NCI-H345 treated with DMSO at 0.1 percent for 48 hours (cell line): ENCODE measurements at regions not wholly inside any gene's neighbourhood (a gene's known extent, or its start where the extent isn't known, plus 50 kb on each side); places are given as distances from the start of the nearest gene placed in this dataset.

Experiments used
- DNase-seq: peaks from one replicate; lab custom pipeline; 2025; ENCODE audit not compliant: unreplicated experiment; lab: John Stamatoyannopoulos, UW

DNA sequence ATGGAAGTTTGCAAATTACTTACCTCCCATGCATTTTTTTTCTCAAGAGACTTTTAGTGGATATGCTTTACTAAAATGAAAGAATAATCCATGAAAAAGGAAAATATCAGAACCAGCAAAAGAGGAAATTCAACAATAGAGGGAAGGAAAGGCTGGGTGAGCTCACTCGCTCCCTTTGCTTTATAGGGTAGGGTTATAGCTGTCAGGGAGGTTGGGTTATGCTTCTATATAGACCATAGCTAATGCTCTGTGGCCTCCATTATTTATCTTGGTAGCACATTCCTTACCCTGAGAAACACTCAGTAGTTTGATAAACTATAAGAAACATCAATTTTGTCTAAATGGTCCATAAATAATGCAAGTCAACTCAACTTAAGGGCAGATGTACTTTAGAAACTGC lies 215.9 kb upstream of the FAR2 start:
- no peak for DNase-seq

DNA sequence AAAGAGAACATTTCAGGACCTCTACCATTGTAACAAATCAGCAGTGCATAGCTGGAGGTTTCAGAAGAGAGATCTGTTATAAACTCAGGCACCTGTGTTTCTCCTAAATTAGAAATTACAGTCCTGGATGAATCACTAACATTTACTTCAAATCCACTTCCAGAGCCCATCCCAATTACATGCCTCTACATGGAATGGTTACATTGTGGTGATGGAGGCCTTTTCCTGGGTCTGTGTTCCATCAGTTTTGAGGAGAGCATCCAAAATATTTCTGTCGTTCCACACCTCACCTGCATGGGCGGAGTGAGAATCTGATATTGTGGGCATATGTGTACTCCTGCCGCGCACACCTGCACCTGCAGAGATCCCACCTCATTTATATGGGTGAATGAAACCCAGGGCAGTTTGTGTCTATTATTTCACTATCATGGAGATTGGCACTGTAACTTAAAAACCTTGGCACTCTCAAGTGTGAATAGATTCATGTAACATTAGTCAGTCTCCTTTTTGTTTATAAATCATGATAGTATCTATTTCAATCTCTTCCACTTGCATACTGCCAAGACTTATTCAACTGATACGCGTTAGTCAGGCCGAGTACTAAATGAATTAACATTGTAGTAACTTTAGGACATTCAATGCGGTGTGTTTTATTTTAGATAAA lies 215.1 kb upstream of the FAR2 start:
- DNase-seq: no peak

DNA sequence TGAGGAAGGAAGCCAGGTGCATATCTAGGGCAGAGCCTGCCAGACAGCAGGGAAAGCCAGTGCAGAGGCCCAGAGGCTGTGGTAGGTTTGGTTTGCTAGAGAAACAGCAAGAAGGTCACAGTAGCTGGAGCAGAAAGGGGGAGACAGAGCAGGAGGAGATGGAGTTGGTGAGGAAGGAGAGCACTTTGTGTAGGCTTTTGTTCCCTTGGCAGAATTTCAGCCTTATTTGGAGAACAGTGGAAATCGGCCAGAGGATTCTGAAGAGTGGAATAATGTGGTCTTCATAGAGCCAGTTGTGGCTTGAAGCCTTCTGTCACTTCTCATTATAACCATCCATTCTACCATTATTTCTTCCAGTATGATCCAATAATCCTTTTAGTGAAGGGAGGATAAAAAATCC lies 212.9 kb upstream of the FAR2 start:
- no peak for DNase-seq

DNA sequence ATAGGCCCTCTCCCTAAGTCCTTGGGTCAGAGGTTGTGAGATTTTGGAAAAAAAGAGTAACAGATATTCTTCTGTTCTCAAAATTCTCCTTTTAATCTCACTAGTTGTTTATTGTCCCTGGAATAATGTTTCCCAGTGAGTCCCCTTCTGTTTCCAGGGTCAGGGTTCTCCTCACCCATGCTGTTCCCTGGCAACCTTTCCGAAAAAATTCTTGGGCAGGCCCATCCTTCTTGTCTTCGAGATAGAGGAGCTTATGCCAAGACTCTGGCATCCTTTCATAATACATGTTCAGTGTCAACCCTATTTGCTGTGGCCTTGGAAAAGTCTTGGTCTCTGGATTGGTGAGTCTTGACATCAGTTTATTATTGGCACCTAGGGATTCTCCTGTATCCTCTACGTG lies 212.4 kb upstream of the FAR2 start:
- DNase-seq: no peak

DNA sequence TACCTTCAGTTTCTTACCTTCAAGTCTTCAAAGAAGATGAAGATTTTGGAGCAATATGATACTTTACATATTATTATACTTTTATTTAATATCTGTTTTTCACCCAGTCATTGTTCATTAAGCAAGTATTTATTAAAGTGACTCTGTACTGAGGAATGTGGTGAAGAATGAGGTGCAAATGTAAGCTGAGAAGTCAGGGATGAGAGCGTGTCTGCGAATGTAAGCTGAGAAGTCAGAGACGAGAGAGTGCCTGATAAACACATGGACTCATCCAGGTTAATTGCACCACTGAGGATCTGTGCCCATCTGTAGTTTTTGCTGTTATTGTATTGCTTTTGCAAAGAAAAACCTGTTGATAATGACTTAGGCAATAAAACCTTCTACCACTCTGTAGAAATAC lies 211.9 kb upstream of the FAR2 start:
- no peak for DNase-seq

DNA sequence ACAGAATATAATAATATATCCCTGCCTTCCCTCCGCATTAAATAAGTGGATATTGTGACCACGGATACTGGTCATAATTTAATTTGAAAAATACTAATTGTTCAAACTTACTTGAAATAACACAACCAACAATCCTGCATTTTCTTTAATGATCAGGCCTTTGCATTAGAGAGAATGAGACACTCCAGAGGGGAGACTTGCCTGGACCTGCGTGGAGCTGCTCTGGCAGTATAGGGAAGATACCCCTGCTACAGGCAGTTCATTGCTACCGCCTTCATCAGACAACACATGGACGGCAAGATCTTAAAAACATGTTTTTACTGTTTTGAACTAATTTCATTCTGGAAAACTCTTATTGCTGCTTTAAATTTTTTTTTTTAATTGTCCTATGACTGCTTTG lies 211.0 kb upstream of the FAR2 start:
- DNase-seq: no peak

DNA sequence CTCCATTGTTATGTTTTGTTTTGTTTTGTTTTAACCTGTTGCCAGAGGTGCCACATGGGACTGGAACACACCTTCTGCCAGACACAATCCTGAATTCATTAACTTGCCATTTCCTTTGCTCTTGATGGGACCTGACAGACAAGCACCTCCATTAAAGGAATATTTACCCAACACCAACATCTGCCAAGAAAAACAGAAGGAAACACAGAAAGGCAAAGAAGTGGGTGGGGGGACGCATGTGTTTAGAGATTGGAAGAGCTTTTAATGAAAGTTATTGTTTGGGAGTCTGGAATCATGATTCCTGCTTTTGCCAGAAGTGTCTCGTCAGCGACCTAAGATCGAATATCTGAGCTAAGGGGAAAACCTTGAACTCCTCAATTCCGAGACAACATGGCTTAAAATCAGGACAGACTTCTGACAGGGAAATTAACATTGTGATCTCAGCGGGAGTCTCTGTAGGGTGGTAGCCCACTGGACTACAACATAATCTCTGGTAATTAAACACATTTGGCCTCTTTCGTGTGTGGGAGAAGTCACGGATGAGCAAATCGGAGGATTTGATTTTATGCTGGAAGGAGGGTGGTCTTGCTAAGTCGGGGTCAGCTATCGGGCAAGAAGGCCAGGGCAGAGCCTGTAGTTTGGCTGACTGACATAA lies 210.4 kb upstream of the FAR2 start:
- DNase-seq: no peak

DNA sequence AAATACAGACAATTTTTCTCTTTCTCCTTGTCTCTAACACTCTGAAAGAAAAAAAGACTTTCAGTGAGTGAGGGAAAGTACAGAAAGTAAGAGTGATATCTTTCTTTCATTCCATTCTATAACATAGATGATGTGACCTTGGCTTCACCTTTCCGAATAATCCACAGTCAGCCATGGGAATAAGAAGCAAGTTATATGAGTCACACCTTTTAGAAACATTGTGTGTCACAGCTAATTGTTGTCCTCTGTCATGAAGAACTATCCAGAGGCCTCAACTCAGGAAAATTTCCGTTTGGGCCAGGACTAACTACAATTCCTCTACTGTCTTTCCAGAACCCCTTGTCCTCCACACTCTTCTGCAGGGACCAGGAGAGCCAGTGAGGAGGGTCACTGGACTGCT lies 209.7 kb upstream of the FAR2 start:
- no peak for DNase-seq

DNA sequence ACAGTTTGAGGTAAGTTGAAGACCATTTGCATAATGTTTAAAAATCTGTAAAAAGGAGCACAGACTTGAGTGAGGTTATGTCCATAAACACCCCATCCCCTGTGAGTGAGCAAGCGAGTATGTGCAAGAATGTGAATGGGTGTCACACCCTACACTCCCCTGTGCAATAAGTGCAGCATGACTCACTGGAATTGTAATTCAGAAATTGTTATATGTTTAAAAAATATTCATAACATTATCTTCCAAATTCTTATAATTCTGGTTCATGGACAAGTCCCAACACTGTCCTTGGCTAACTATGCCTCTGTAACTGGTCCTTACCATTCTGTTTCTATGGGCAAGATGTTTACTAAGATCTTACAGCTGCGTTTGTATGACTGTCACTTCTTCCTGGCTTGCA lies 207.8 kb upstream of the FAR2 start:
- DNase-seq: no peak

DNA sequence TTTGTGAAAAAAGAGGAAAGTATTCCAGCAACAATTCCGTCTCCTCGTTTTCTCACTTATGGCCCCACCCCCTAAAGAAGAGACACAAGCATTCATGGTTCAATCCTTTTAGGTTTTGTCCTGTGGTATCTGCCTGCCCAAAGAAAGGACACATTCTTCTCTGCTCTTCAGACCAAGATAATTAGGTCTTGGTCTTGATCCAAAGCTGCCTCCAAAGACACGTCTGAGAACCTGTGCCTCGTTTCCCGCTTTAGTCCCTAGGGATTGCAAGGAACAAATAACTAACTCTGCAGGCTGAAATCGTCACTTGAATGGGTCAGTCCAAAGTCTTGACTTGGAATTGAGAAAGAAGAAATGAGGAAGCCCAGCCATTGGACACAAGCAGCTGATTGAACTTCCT lies 202.7 kb upstream of the FAR2 start:
- no peak for DNase-seq

DNA sequence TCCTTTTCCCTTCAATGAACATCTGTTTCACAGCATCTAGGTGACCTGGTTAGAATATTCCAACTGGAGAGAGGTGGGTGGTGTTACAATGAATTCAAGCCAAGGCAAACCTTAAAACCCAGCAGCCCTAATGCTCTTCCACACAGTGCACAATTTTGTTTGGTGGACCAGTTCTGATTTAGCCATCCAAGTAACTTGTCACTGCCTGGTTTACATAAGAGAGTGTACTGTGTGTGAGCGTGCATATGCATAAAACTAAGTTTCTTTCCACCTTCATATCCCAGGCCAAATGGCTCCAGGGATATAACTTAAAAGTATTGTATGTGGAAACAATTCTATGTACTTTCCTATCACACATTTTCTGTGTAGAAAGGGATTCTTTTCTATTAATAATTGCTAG lies 200.4 kb upstream of the FAR2 start:
- no peak for DNase-seq

DNA sequence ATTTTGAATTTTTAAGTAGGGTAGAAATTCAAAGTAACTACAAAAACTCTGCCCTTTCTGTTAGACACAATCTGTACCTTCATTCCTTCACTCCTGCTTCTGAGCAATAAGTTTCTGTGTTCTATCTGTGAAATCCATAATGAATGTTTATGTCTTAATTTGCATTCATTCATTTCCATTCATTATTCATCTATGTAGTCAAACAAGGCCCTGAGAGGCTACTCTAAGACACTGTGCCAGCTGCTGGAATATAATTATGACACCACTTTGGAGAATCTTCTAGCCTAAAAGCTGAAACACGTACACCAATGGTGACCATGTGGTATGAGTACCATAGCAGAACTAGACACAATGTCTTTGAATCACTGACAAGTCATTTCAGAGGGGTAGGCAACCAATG lies 199.9 kb upstream of the FAR2 start:
- no peak for DNase-seq

DNA sequence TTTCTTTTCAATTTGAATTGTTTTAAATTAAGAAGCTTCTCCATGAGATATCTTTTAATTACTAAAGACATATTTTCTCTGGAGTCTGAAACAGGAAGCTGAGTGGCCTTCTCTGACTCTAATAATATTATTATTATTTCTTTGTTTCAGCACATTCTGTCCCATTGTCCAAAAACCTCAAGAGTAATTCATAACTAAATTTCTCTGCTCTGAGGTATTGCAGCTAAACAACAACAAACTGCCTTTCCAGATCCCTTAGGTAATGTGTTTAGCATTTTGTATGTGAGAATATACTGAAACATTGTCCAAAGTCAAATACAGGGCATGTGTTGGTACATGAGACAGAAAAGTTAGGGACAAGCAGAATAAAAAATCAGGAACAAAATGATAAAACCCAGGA lies 199.0 kb upstream of the FAR2 start:
- no peak for DNase-seq

DNA sequence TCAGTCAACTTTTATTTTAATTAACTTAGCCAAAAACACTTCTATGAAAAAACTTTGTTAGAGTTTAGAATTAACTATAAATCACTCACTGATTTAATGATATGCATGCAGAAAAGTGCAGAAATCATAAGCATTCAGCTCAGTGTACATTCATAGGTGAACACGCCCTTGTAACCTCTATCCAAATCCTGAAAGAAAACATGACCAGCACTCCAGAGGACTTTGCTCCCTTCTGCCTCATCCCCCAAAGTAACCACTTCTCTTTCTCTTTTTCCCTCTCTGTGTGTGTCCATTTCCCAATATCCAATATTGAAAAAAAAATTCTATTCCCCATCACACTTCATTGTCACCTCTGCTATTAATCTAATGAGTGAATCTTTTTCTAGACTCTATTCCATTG lies 197.1 kb upstream of the FAR2 start:
- no peak for DNase-seq

DNA sequence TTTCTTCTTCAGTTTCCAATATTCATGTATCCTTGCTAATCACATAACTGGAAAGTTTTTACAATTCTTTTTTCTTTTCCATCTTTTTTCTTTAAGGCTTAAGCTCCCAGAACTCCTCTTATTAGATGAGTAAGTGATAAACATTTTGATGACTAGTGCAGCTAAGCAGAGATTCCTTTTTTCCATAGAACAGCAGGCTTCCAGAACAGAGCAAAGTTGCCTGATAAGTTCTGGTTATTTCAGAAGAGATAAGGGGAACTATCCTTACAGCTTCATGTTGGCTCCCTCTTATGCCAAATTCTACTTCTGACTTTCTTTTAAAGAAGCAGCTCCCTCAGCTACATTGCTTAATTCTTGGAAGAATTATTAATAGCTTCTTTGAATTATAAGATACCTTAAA lies 194.7 kb upstream of the FAR2 start:
- DNase-seq: no peak

DNA sequence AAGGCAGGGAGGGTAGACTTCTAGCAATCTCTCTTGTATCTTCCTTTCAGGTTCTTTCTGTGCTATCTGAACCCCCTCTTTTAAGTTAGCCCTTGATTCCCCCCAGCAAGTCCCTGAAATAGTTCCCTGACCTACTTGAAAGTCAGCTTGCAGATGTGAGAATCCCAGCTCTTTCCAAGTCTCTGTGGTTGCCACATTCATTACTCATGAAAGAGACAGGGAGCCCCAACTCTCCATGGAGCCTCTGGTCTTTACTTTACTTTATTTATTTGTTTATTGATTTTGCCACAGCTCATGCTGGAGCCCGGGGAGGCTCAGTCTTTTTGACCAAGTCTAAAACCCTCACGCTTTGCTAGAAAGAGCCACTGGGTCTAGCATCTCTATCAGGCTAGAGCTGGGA lies 193.6 kb upstream of the FAR2 start:
- DNase-seq: no peak

DNA sequence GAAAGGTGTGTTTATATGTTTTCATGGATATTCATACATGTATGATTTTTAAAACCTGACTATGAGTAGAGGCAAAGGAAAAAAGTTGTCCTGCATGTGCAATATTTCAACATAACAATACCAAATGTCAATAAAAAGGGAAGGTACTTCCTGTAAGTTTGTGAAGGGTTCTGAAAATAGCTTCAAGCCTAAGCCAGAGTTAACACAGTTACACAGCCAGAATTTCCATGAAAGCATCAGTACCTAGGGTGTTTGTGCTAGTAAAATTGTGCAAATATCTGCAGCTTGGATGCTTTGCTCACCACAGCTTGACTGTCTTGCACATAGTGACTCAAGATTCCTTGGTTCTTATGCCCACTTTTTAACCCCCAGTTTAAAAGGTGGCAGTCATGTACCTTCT lies 193.1 kb upstream of the FAR2 start:
- no peak for DNase-seq

DNA sequence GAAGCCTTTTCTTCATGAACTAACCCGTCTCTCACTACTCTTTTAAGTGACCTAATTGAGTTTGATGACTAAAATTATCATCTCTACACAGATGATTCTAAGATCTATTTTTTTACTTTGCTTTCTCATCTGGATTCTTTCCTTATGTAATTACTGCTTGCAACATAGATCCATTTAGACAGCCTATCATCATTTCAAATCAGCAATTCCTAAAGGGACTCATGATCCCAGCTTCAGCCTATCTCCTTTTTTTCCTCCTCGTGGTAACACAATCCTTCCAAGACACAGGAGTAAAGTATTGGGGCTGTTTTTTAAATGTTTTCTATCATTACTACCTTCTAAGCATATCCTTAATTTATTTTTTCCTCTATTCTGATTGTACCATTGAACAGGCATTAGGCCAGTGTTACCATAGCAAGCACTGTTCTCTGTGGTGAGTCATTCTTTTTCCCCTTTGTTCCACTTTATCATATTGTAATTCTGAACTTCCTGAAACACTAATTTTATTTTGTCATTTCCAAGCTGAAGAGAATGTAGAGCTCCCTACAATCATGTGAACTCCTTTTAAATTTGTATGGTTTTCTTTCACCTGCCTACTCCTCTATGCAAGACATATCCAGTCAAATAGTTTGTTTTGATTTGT lies 190.4 kb upstream of the FAR2 start:
- no peak for DNase-seq

DNA sequence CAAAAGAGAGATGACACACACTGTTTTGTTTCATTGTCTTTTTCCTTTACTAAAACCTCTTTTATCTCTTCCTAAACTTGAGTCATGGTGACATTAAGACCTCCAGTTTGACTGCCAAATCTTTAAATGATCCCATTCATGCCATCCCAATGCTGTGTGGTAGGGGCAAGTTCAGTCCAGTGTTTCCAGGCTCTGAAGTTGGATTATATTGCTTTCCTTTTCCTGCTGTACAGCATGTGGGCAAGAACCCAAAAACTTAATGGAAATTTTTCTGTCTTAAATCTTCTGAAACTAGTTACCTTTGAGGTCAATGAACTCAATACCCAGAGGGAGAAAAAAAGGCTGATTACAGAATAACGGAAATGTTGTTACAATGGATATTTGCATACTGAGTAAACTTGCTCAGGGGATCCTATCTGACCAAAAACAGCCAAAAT lies 187.1 kb upstream of the FAR2 start:
- no peak for DNase-seq

DNA sequence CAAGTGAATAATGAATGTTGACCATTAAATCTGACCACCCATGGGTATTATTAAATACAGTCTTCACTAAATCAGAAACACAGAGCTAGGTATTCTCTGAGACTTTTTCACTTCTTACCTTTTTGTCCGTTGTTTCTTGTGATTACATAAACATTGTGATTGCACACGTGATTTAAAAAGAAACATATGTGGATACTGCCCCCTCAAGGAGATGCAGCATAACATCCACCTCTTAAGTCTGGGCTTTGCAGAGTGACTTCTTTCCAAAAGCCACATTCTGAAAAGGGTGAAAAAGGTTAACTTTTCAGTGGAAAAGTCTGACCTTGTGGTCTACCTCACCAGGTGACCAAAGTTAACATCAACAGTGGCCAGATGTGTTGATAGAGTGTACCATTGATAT lies 185.5 kb upstream of the FAR2 start:
- no peak for DNase-seq

DNA sequence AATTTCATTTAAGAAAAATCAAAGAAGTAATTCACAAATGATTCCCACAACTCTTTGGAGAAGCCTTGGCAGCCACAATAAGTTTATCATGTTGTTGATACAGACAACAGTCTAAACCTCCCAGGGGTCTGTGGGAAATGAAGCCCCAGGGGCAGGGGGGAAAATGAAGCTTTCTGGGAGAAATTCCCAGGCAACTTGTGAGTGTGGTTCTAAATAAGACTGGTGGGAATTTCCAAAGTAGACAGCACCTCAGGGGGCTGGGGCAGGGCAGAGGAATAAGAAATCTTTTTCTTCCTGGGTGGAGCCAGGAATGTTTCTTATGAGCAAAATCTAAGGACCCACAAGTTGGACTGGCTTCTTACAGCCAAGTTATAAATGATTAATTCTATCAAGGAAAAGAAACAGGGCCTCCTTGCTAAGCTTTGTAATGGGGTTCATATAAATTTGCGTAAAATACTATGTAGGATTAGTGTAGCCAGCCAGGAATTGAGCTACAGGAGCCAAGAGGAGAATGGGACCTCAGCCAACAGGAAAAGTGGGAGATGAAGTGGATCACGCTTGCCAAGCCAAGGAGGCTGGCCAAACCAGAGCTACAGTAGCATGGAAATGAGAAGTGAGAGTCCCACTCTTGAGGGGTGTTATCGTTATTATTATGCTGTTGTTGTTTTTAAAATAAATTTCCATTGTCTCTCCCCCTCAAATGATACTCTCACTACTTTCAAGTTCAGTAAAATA lies 182.9 kb upstream of the FAR2 start:
- no peak for DNase-seq

DNA sequence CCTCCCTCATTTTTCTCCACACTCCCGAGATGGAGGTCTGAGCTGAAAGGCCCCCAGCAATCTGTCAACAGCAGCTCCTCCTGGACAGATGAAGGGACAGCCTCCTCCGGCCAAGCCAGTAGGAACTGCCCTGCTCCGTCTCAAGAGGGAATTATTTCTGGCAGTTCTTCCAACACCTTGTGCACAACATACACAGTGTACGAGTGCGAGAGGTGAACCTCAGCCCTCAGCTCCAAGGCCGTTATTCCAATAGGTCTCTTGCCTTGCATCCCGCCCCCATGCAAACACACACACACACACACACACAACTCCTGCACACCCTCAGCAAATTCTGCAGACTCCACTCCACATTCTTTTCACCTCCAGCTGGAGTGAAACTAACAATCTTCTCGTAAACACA lies 181.7 kb upstream of the FAR2 start:
- no peak for DNase-seq
